A673 (cell line): ENCODE measurements at regions not wholly inside any gene's neighbourhood (a gene's known extent, or its start where the extent isn't known, plus 50 kb on each side); places are given as distances from the start of the nearest gene placed in this dataset.

Experiments used
- EZH2 ChIP-seq: fragments of 200-600 bp; sonication (generic); IDR thresholded peaks from 2 replicates; pipeline ENCODE4 v1.6.1; 2017; ENCODE audit warnings: borderline replicate concordance, low read depth, mild to moderate bottlenecking, mixed read lengths, antibody characterized with exemption, low read length; ENCODE audit not compliant: poor library complexity, severe bottlenecking
- TF ChIP-seq, protein P1 (sequence below): fragments of 300-800, 200-600 bp; sonication (generic); conservative IDR thresholded peaks from 2 replicates; pipeline ENCODE4 v1.5.1; 2017; ENCODE audit warnings: low read depth, mild to moderate bottlenecking, antibody characterized with exemption, low read length, moderate library complexity, mixed read lengths

DNA sequence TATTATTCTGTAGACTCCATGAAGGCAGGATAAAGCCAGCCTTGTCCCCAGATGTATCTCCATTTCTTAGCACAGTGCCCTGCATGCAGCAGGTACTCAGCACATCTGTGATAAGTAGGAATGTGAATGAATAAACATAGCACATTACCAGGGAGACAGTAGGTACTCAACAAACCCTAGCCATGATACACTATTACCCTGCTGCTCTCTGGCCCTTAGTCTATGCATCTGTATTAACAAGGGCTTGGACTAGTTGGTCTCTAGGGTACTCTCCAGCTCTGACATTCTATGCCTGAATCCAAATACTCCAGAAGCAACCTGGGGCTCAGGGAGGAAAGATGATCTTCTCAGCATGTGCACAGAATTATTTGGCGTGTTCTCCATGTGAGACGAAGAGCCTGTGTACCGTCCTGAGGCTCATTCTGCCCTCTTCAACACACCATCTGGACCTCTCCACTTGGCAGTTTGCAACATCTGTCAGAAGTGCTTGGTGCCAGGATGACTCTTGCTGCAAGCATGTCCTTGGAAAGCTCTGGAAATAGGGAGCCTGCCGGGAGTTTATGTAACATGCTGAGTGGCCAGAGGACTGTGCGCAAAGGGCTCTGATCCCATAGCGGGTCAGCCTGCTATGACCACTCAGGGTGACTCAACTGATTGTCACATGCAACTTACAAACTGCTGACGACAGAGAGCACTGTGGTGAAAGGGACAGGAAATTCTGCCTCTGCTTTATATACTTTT, 228.2 kb upstream of the USP24 start:
- TF ChIP-seq, protein P1, sequence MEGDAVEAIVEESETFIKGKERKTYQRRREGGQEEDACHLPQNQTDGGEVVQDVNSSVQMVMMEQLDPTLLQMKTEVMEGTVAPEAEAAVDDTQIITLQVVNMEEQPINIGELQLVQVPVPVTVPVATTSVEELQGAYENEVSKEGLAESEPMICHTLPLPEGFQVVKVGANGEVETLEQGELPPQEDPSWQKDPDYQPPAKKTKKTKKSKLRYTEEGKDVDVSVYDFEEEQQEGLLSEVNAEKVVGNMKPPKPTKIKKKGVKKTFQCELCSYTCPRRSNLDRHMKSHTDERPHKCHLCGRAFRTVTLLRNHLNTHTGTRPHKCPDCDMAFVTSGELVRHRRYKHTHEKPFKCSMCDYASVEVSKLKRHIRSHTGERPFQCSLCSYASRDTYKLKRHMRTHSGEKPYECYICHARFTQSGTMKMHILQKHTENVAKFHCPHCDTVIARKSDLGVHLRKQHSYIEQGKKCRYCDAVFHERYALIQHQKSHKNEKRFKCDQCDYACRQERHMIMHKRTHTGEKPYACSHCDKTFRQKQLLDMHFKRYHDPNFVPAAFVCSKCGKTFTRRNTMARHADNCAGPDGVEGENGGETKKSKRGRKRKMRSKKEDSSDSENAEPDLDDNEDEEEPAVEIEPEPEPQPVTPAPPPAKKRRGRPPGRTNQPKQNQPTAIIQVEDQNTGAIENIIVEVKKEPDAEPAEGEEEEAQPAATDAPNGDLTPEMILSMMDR = no peak
- no peak for TF ChIP-seq EZH2
